Occipital lobe (tissue), 1 donor: ENCODE measurements at regions not wholly inside any gene's neighbourhood (a gene's known extent, or its start where the extent isn't known, plus 50 kb on each side); places are given as distances from the start of the nearest gene placed in this dataset.

ENCODE experiments used
- DNase-seq: peaks from one replicate; lab custom pipeline; 2025; lab: John Stamatoyannopoulos, UW

GRCh38 chr9:79193001-79193400 lies 378.8 kb upstream of the TLE4 start:
- no peak for DNase-seq

DNA sequence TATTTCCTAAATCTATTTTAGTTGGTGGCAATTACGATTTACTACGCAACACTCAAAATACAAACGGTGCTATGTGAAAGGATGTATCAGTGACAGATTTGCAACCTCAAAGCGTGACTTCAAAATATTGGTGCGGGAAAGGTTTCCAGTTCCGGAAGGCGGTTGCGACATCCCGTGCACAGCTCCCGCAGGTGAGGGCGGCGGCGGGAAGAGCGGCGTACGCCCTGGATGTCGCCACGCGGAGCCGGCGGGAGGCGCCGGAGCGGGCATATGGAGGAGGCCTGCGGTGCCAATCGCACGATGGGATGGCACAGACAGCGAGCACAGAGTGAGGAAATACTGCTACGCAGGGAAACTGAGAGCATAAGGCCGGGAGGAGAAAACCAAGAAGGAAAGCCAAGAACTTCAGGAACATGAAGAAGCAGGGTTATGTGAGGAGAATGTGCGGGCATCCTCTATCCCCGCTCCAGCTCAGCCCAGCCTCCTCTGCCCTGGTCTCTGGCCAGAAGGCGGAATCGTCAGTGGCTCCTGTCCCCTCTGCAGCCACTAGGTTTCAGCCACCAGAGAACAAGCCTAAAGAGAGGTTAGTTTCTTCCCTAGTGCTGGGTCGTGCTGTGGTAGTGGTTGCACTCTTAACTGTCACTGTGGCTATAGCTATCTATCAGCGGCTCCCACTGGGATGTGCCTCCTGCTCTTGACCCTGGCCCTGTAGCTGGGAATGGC lies 378.1 kb upstream of the TLE4 start:
- no peak for DNase-seq

DNA sequence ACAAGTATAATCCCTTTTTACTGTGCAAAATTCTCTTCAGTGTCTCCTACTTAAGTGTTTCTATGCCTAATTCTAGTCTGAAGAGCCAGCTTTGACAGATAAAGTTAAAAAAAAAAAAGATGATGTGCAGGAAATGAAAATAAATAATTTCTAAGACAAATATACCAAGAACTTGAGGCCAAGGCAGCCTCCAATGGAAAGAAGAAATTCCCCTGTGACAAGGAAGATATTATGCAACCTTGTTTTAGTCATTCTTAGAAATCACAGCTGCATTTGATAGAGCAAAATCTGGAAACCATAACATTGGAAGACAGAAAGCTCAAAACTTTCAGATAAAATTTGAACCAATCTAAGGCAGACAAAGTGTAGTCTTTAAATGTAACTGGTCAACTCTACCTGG lies 375.9 kb upstream of the TLE4 start:
- no peak for DNase-seq

- DNase-seq, result no peak
Observed at GRCh38 chr9:79196606-79197005, 375.2 kb upstream of the TLE4 start.

GRCh38 chr9:79200336-79200735 lies 371.4 kb upstream of the TLE4 start:
- DNase-seq, result no peak

DNA sequence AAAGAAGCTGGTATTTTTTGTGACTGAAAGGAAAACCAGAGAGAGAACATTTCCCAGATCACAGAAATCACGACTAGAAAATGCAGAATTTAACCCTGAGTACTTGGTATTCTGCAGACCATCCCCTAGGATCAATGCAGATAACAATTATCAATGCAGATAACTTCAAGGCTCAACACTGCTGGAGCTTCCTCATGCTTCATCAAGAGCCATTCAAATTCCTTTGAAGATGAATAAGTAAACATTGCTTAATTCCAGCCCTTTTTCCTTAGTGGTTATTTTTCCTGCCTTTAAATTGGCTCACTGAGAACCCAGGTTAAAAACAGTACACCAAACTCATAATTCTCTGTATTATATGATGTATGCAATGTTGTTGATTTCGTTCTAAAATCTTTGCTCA lies 370.1 kb upstream of the TLE4 start:
- no peak for DNase-seq

DNA sequence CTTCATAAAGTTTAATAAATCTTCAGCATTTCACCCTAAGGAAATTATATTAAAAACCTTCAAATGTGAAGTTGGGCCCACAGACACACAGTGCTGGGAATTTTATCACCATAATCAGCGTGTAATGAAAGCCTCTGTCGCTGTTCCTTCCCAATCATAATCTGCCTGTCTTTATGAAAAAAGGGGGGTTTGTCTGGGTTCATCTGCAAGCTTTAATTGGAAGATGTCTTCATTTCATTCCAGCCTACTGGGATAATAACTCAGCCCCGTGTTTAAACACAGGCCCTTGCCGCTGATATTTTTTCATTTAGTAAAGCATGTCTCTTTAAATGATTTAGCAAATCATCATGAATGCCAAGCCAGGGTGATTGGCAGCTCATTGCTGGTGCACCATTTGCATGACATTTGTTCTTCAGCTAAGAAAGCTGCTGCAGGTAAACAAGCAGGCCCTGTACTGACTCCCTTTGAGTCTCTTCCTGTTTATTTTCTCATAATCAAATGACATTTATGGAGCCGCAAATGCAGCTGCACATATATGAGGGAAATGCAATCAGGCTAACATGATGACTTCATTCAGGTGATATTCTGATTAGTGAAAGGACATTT lies 362.9 kb upstream of the TLE4 start:
- no peak for DNase-seq

GRCh38 chr9:79210541-79211243 lies 361.1 kb upstream of the TLE4 start:
- no peak for DNase-seq

- no peak for DNase-seq
Observed at GRCh38 chr9:79213417-79214125, 358.2 kb upstream of the TLE4 start.

DNA sequence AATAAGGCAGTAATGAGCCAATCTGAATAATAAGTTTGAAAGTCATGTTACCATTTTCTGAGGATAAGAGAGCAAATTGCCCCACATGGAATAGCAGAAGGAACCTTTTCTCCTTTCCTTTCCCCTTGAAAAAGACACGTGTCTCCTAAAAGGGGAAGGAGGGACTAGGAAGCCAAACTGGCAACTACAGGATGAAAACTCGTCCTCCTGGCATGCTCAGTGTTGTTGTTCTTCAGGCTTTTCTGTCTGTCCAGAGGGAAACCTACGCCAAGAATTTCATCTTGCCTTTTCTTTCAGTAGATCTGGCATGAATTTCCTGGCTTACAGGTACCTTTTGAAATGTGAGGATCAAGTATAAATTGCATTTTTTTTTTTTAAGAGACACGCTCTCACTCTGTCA lies 355.9 kb upstream of the TLE4 start:
- DNase-seq, result no peak

GRCh38 chr9:79220251-79220650 lies 351.5 kb upstream of the TLE4 start:
- no peak for DNase-seq

DNA sequence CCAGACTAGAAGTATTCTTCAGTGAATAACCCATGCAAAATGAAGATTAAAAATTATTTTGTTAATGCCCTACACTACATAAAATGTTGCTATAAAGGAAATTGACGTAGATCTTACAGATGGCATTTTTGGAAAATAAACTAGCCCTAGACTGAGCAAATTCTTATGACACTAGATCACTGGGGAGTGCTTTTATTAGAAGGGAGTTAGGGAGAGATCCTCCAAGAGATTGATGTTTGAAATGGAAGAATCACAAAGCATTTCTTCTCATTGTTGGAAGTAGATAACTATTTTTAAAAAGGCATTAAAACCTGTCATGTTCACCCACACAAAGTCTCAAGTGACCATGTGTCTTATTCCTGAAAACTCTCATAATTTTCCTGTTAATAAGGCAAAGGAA lies 351.1 kb upstream of the TLE4 start:
- no peak for DNase-seq

DNA sequence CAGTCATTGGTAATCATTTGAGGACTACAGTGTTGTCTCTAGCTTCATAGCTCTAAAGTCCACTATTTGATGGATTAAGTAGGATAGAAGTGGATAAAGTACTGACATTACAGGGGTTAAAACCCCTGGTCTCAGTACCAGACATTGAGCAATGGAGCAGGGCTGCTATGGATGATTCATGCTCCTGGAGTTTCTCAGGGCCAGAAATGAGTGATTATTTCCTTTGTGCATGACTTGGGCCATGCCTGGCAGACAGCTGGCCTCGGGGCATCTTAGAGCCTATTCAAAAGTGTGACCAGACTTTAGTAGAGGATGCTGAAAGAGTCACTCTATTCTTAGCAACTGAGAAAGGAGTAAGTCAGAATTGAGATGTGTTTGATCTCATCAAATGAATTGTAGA lies 350.7 kb upstream of the TLE4 start:
- DNase-seq, result no peak

- no peak for DNase-seq
Observed at GRCh38 chr9:79222483-79222882, 349.3 kb upstream of the TLE4 start.

GRCh38 chr9:79224672-79225433 lies 346.9 kb upstream of the TLE4 start:
- no peak for DNase-seq

DNA sequence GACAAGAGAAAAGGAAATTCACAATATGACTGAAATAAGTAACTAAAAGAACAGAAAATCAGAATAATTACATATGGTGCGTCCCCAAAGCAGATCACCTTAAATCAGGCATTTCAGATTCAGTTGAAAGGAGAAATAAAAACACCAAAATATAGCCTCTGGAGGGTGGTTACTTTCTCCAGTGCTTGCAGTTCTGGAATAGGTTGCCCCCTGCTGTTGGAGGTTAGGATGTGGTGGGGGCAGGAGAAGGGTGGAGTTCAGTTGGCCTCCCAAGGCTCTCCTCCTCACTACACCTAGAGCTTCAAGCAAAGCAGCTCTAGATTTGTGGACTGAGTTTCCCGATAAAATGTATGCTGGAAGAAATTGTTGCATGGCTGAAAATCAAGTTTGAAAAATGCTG lies 338.2 kb upstream of the TLE4 start:
- no peak for DNase-seq

GRCh38 chr9:79236466-79236865 lies 335.3 kb upstream of the TLE4 start:
- no peak for DNase-seq

DNA sequence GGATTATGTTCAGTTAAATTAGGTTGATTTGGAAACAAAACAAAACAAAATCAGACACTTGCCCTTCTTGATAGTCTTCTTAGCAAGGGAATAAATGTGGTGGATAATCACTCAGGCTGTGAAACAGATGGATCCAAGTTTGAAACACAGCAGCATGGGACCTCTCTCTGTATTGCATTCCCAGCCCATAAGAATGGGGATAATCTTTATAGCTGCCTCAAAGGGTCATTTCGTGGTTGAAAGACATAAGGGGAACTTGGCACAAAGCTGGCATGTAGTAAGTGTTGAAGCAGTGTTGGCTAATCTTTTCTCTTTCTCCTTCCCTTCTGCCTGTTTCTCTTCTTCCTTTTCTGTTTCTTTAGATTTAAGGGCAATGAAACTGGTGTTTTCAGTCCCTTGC lies 333.9 kb upstream of the TLE4 start:
- DNase-seq, result no peak

DNA sequence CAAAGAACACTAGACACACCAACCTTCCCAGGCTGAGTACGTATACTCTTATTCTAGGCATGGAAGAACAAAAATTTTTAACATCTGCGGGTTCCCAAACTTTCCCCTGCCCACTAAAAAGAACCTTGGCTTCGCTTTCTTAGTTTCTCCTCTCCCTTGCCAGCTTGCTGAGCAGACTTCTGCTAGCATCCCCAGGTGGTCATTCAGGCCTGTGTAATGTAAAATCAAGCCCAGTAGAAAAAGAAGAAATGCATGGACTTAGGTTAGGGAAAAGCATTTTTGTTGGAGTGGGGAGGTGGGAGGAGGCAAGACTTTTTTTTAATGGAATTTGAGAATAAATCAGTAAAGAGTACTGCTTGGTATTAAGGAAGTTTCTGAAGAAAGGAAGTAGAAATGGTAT lies 331.0 kb upstream of the TLE4 start:
- DNase-seq, result no peak

- DNase-seq, result no peak
Observed at GRCh38 chr9:79242489-79242888, 329.3 kb upstream of the TLE4 start.

GRCh38 chr9:79246170-79246569 lies 325.6 kb upstream of the TLE4 start:
- DNase-seq, result no peak

DNA sequence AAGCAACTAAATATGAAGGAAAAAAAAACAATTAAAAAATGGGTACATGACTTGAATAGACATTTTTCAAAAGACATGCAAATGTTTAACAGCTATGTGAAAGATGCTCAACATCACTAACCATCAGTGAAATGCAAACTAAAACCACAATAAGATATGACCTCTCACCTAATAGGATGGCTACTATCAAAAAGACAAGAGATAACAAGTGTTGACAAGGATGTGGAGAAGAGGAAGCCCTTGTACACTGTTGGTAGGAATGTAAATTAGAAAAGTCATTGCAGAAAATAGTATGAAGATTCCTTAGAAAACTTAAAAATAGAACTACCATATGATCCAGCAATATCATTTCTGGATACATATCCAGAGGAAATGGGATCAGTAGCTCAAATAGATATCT lies 324.7 kb upstream of the TLE4 start:
- DNase-seq, result no peak
